Gastrocnemius medialis (tissue), 4 donors: ENCODE measurements at regions not wholly inside any gene's neighbourhood (a gene's known extent, or its start where the extent isn't known, plus 50 kb on each side); places are given as distances from the start of the nearest gene placed in this dataset.
A peak's percentile ranks its signal among the peaks of the same experiment; 100 is the strongest.
"Not testable (repeated sequence)": the region's sequence is repeated elsewhere in the genome, so short reads cannot be mapped to it uniquely, and the experiment has no call there.

Source experiments
- ATAC-seq, 2 donors: fragments of 150-250 bp; one replicate each; pipeline ENCODE4 v1.9.1; 2016
- DNase-seq, 2 donors: peaks; one replicate each; pipeline ENCODE4 v3.0.0-alpha.2; 2019
- H3K27ac ChIP-seq, 4 donors: fragments of 200-600 bp; sonication (generic); 1 replicate in 1 of 4; 2 replicates in 3 of 4; pipeline ENCODE4 v1.5.1; 2016 to 2018; ENCODE audit warnings: mild to moderate bottlenecking in 2 of 4, moderate library complexity in 1 of 4
- H3K27me3 ChIP-seq, 3 donors: fragments of 200-600 bp; sonication (generic) in 2 of 3; 1 replicate in 1 of 3; 2 replicates in 2 of 3; pipeline versions ENCODE4 v1.5.1 to v1.6.0; 2016 to 2019; ENCODE audit warnings: mild to moderate bottlenecking in 1 of 3, moderate library complexity in 1 of 3
- H3K36me3 ChIP-seq, 2 donors: fragments of 200-600 bp; sonication (generic) in 1 of 2; one replicate each; pipeline ENCODE4 v1.5.1; 2017 to 2018
- H3K4me1 ChIP-seq, 2 donors: fragments of 200-600 bp; sonication (generic) in 1 of 2; one replicate each; pipeline ENCODE4 v1.5.1; 2016 to 2017; ENCODE audit warnings: mild to moderate bottlenecking in 2 of 2
- H3K4me3 ChIP-seq, 4 donors: fragments of 200-600 bp; sonication (generic) in 3 of 4; 1 replicate in 1 of 4; 2 replicates in 3 of 4; pipeline ENCODE4 v1.5.1; 2016 to 2019; ENCODE audit warnings: mild to moderate bottlenecking in 2 of 4
- H3K9me3 ChIP-seq, 3 donors: fragments of 200-600 bp; sonication (generic) in 2 of 3; 1 replicate in 1 of 3; 2 replicates in 2 of 3; pipeline ENCODE4 v1.5.1; 2016 to 2019
- POLR2A ChIP-seq, 2 donors: fragments of 450-650 bp; IDR thresholded peaks; one replicate each; pipeline ENCODE4 v1.6.1; 2017; ENCODE audit warnings: antibody characterized with exemption in 2 of 2, mild to moderate bottlenecking in 2 of 2, moderate library complexity in 2 of 2
- in situ Hi-C, 4 donors: fragments of 200-750 bp; cut with MboI; loops; one replicate each; pipeline versions ENCODE4 v1.15.0 to v1.8.0; 2017; ENCODE audit warnings: low sequenced_read_pairs in 4 of 4
- intact Hi-C: fragments of 100-400 bp; cut with DNase I; formaldehyde crosslinking; loops from one replicate; pipeline ENCODE4 v1.15.1; 2023; ENCODE audit warnings: low total_unique reads
- TF ChIP-seq, protein P1 (sequence below), 5 experiments: fragments of 450-650 bp in 3 of 5; fragments of 200-600 bp in 2 of 5; sonication (generic) in 2 of 5; IDR thresholded peaks in 4 of 5; conservative IDR thresholded peaks in 1 of 5; 1 replicate in 4 of 5; 2 replicates in 1 of 5; pipeline ENCODE4 v1.5.1; 2016 to 2019; ENCODE audit warnings: antibody characterized with exemption in 5 of 5, mild to moderate bottlenecking in 3 of 5, moderate library complexity in 3 of 5

DNA sequence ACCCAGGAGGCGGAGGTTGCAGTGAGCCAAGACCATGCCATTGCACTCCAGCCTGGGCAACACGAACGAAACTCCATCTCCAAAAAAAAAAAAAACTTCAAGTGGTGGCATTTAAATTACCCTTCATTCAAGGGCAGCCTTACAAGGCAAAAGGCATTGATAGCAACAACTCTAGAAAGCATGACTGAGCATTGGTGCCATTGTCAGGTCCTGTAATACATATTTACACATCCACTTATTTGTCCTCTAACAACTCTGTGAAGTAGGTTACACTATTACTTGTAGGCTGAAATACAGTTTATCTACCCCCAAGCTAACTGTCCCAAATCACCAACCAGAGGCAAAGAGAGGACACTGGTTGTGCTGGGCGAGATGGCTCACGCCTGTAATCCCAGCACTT is 52.7 kb upstream of the LARP1 start:
- H3K9me3 ChIP-seq = no peaks in the 10 kb centered on the region
- peaks cover 8 to 15% of the 10 kb centered on the region in 2 donors for H3K4me1 ChIP-seq
- in situ Hi-C loops (no loop called here), intact Hi-C loops (no loop called here)
- ATAC-seq = no peak
- no peak overlapping the region for H3K4me3 ChIP-seq
- H3K27me3 ChIP-seq = no peaks in the 10 kb centered on the region
- no peak for DNase-seq
- TF ChIP-seq, protein P1, sequence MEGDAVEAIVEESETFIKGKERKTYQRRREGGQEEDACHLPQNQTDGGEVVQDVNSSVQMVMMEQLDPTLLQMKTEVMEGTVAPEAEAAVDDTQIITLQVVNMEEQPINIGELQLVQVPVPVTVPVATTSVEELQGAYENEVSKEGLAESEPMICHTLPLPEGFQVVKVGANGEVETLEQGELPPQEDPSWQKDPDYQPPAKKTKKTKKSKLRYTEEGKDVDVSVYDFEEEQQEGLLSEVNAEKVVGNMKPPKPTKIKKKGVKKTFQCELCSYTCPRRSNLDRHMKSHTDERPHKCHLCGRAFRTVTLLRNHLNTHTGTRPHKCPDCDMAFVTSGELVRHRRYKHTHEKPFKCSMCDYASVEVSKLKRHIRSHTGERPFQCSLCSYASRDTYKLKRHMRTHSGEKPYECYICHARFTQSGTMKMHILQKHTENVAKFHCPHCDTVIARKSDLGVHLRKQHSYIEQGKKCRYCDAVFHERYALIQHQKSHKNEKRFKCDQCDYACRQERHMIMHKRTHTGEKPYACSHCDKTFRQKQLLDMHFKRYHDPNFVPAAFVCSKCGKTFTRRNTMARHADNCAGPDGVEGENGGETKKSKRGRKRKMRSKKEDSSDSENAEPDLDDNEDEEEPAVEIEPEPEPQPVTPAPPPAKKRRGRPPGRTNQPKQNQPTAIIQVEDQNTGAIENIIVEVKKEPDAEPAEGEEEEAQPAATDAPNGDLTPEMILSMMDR (IDR thresholded peaks at IDR 0.05 in 4 of 5, conservative IDR thresholded peaks at IDR 0.05 in 1 of 5) = no peak
- TF ChIP-seq POLR2A (IDR thresholded peaks at IDR 0.05) = no peak
- no peaks in the 10 kb centered on the region for H3K36me3 ChIP-seq
- H3K27ac ChIP-seq = peak overlapping the region in 2 of 4 donors; percentile 76 to 82

DNA sequence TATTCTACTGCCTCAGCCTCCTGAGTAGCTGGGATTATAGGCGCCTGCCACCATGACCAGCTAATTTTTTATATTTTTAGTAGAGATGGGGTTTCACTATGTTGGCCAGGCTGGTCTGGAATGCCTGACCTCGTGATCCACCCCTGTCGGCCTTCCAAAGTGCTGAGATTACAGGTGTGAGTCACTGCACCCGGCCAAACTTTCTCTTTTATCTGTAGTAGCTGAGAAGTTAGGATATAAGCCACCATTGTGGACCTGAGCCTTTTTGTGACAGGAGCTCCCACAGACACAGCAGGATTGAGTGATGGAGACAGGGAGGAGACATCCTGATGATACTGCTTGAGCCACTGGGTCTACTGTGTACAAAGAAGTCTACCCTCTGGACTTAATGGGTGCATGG is 53.5 kb upstream of the LARP1 start:
- peak overlapping the region; percentile 73 to 82 (median 78) for H3K27ac ChIP-seq
- DNase-seq = peak; percentile 38 to 78
- in situ Hi-C loops, H3K9me3 ChIP-seq, intact Hi-C loops, H3K27me3 ChIP-seq, H3K36me3 ChIP-seq, H3K4me3 ChIP-seq: not testable (repeated sequence)
- peak; percentile 74 to 87 for ATAC-seq
- H3K4me1 ChIP-seq = peaks cover 8 to 15% of the 10 kb centered on the region in 2 donors

DNA sequence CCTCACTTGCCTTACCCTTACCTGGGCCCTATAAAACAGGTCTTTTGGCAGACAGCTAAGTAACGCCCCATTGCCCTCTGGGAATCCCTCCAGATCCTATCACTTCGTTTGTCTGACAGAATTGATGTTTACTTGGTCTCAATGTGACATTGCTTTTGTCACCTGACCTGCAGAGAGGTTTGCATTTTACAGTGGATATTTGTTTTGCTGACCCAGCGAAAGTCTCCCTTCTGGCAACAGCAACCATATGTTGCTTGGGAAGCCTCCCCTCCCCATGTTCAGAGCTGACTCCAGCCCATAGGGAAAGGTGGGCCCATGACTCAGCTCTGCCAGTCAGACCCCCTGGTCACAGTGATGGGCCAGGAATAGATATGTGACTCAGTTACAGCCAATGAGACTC is 54.0 kb upstream of the LARP1 start:
- TF ChIP-seq POLR2A (IDR thresholded peaks at IDR 0.05) = no peak
- TF ChIP-seq, protein P1 (IDR thresholded peaks at IDR 0.05 in 4 of 5, conservative IDR thresholded peaks at IDR 0.05 in 1 of 5) = no peak
- ATAC-seq (peak; percentile 30 to 57), DNase-seq (no peak)
- H3K4me1 ChIP-seq = peaks cover 8 to 15% of the 10 kb centered on the region in 2 donors
- H3K27ac ChIP-seq = peak overlapping the region; percentile 73 to 82 (median 78)
- no peaks in the 10 kb centered on the region for H3K27me3 ChIP-seq
- in situ Hi-C loops = no loop called here
- H3K9me3 ChIP-seq = no peaks in the 10 kb centered on the region
- intact Hi-C loops = no loop called here
- H3K36me3 ChIP-seq = no peaks in the 10 kb centered on the region
- no peak overlapping the region for H3K4me3 ChIP-seq

DNA sequence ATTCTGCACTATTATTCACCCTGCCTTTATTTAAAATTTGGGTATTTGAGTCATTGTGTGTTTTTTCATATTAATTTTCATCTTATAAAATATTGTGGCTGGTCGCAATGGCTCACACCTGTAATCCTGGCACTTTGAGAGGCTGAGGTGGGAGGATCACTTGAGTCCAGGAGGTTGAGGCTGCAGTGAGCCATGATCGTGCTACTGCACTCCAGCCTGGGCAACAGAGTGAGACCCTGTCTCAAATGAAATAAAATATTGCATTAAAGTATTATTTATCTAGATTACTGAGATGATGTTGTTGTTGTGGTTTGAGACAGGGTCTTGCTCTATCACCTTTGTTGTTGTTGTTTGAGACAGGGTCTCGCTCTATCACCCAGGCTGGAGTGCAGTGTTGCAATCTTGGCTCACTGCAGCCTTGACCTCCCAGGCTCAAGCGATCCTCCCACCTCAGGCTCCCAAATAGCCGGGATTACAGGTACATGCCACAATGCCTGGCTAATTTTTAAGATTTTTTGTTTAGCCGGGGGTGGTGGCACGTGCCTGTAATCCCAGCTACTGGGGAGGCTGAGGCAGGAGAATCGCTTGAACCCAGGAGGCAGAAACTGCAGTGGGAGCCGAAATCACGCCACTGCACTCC is 54.8 kb upstream of the LARP1 start:
- peak overlapping the region; percentile 73 to 82 (median 78) for H3K27ac ChIP-seq
- in situ Hi-C loops = not testable (repeated sequence)

DNA sequence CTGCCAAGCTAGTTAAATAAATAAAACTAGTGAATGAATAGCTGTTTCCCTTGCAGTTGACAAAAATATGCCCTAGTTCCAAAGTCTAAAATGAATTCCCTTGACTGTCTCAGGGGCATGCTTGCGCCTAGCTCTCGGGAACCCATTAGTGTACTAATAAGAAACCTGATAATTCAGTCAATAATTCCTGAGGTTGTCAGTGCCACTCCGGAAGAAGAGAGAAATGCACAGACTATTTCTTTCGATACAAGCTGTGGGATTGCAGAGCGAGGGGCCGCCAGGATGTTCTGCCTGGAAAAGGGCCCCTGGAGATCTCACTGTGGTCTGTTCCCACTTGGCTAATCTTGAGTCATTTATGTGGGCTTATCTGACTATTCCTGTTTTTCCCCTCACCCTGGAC is 56.4 kb upstream of the LARP1 start:
- Histone ChIP-seq H3K4me1 (peaks cover 8 to 15% of the 10 kb centered on the region in 2 donors), H3K4me3 (no peak overlapping the region), H3K27ac (no peak overlapping the region), H3K36me3 (no peaks in the 10 kb centered on the region), H3K9me3 (no peaks in the 10 kb centered on the region), H3K27me3 (no peaks in the 10 kb centered on the region)
- in situ Hi-C loops (no loop called here), intact Hi-C loops (no loop called here)
- no peak for DNase-seq
- TF ChIP-seq POLR2A (IDR thresholded peaks at IDR 0.05) = no peak
- TF ChIP-seq, protein P1 (IDR thresholded peaks at IDR 0.05 in 4 of 5, conservative IDR thresholded peaks at IDR 0.05 in 1 of 5) = no peak
- no peak for ATAC-seq

More for the DNA sequence above, 54.8 kb upstream of the LARP1 start:
- ATAC-seq, H3K4me3 ChIP-seq, H3K27me3 ChIP-seq, H3K36me3 ChIP-seq, DNase-seq, H3K9me3 ChIP-seq, intact Hi-C loops: not testable (repeated sequence)
- H3K4me1 ChIP-seq = peaks cover 8 to 15% of the 10 kb centered on the region in 2 donors

DNA sequence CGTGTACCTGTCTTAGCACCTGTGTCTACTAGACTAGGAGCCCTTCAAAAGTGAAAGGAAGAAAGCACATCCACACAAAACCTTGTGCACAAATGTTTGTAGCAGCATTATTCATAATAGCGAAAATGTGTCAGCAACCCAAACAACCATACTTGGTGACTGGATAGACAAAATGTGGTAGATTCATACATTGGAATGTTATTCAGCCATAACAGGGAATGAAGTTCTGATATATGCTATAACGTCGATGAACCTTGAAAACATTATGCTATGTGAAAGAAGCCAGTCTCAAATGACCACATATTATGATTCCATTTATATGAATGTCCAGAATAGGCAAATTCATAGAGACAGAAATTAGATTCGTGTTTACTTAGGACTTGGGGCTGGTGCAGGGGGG is 57.8 kb upstream of the LARP1 start:
- H3K4me3 ChIP-seq = no peak overlapping the region
- in situ Hi-C loops (no loop called here), intact Hi-C loops (no loop called here)
- TF ChIP-seq, protein P1 (IDR thresholded peaks at IDR 0.05 in 4 of 5, conservative IDR thresholded peaks at IDR 0.05 in 1 of 5) = no peak
- TF ChIP-seq POLR2A (IDR thresholded peaks at IDR 0.05) = no peak
- H3K9me3 ChIP-seq = no peaks in the 10 kb centered on the region
- DNase-seq (no peak), ATAC-seq (no peak)
- no peaks in the 10 kb centered on the region for H3K27me3 ChIP-seq
- peaks cover 8 to 15% of the 10 kb centered on the region in 2 donors for H3K4me1 ChIP-seq
- no peaks in the 10 kb centered on the region for H3K36me3 ChIP-seq
- no peak overlapping the region for H3K27ac ChIP-seq
